ENCODE measurements at regions not wholly inside any gene's neighbourhood (a gene's known extent, or its start where the extent isn't known, plus 50 kb on each side); places are given as distances from the start of the nearest gene placed in this dataset.

GRCh38 chr16:64513871-64514270, 608.0 kb downstream of the CDH11 start:
- no peak overlapping the region for H3K9ac ChIP-seq (ENCODE audit: control insufficient read depth, insufficient read depth, low read length)
- POLR2A ChIA-PET = no interaction called here
- no peaks in the 10 kb centered on the region for H3K27me3 ChIP-seq (replicated peaks in 1 of 2; ENCODE audit: control insufficient read depth in 2 of 2, insufficient read depth in 2 of 2, low read length in 1 of 2)
- WGBS (ENCODE audit: insufficient coverage, insufficient replicate concordance, low lambda C conversion rate, missing lambda C conversion rate) = 9% methylated on average over 2 of the region's 2 CpGs
- DNase-seq (ENCODE audit: low read depth, low spot score) (no peak), FAIRE-seq (no peak), ATAC-seq (no peak)
- H4K20me1 ChIP-seq (ENCODE audit: control insufficient read depth, insufficient read depth) = no peaks in the 10 kb centered on the region
- H2AFZ ChIP-seq (ENCODE audit: control insufficient read depth, low read depth, low read length) = no peak overlapping the region
- H3K9me3 ChIP-seq (replicated peaks; ENCODE audit: control insufficient read depth, insufficient read depth, low read length) = no peaks in the 10 kb centered on the region
- H3K4me1 ChIP-seq (ENCODE audit: control insufficient read depth, insufficient read depth, low read length) = no peaks in the 10 kb centered on the region
- intact Hi-C loops (cut with micrococcal nuclease; ENCODE audit: unreplicated experiment) = no loop called here
- CTCF ChIA-PET = no interaction called here
- RAD21 ChIA-PET (ENCODE audit: unreplicated experiment) = no interaction called here
- H3K79me2 ChIP-seq (ENCODE audit: control insufficient read depth, insufficient read depth, low read length) = no peaks in the 10 kb centered on the region
- in situ Hi-C loops (cut with MboI) = no loop called here
- H3K36me3 ChIP-seq (ENCODE audit: control insufficient read depth in 2 of 2, insufficient read depth in 2 of 2, low read length in 1 of 2) = no peaks in the 10 kb centered on the region
- TF ChIP-seq NKRF (conservative IDR thresholded peaks at IDR 0.05) (no peak), BMI1 (IDR thresholded peaks at IDR 0.05; ENCODE audit: borderline replicate concordance) (no peak), GATAD2B (conservative IDR thresholded peaks at IDR 0.05; ENCODE audit: low read depth) (no peak), BCLAF1 (IDR thresholded peaks at IDR 0.05) (no peak), RAD51 (IDR thresholded peaks at IDR 0.05) (no peak), FOS (IDR thresholded peaks at IDR 0.05; ENCODE audit: borderline replicate concordance, extremely low read depth, insufficient read length) (no peak), IRF5 (IDR thresholded peaks at IDR 0.05; ENCODE audit: borderline replicate concordance) (no peak), LARP7 (IDR thresholded peaks at IDR 0.05) (no peak), ZBTB4 (CRISPR knock-in tag; IDR thresholded peaks at IDR 0.05) (no peak), EP300 (IDR thresholded peaks at IDR 0.05; ENCODE audit: borderline replicate concordance in 1 of 2, control insufficient read depth in 1 of 2, low read depth in 2 of 2, low read length in 2 of 2) (no peak)
- no peak overlapping the region for H3K4me3 ChIP-seq
- no peak overlapping the region for H3K4me2 ChIP-seq (ENCODE audit: control insufficient read depth, insufficient read depth)
- SMC1A ChIA-PET (ENCODE audit: uncharacterized antibody, unreplicated experiment) = no interaction called here
- no peak overlapping the region for H3K27ac ChIP-seq (ENCODE audit: control insufficient read depth, insufficient read depth)
- no TSS peak for BruUV-seq (replicated peaks)
